K562 (cell line): ENCODE measurements at regions not wholly inside any gene's neighbourhood (a gene's known extent, or its start where the extent isn't known, plus 50 kb on each side); places are given as distances from the start of the nearest gene placed in this dataset.

Experiments used
- CREB5 ChIP-seq: fragments of 250-450 bp; sonication (Bioruptor Pico); IDR thresholded peaks from 2 replicates; pipeline ENCODE4 v1.5.0; 2020; ENCODE audit warnings: mild to moderate bottlenecking
- EWSR1 ChIP-seq: fragments of 450-650 bp; IDR thresholded peaks from 2 replicates; pipeline ENCODE4 v1.6.1; 2018; ENCODE audit warnings: borderline replicate concordance, mild to moderate bottlenecking, low read depth, moderate library complexity; ENCODE audit not compliant: partially characterized antibody
- GTF2A2 ChIP-seq: IDR thresholded peaks from 2 replicates; pipeline ENCODE4 v1.6.1; 2016; ENCODE audit warnings: mild to moderate bottlenecking, missing genetic modification characterization, missing compliant biosample characterization
- IFI16 ChIP-seq: fragments of 250-450 bp; sonication (Bioruptor Pico); IDR thresholded peaks from 2 replicates; pipeline ENCODE4 v2.1.2; 2022; ENCODE audit warnings: mild to moderate bottlenecking, inconsistent platforms
- IRF2 ChIP-seq: sonication (generic); formaldehyde crosslinking; IDR thresholded peaks from 2 replicates; pipeline ENCODE4 v1.8.1; 2022; ENCODE audit warnings: mild to moderate bottlenecking, missing genetic modification reagents
- JUND ChIP-seq, 2 experiments: IDR thresholded peaks; 2 replicates in 1 of 2; 3 replicates in 1 of 2; pipeline ENCODE4 v1.6.1; 2011; ENCODE audit warnings: borderline replicate concordance in 2 of 2, low read depth in 2 of 2, low read length in 2 of 2, improper control_type of control experiment in 1 of 2, missing biosample characterization in 1 of 2, missing genetic modification characterization in 1 of 2, missing genetic modification reagents in 1 of 2
- LARP7 ChIP-seq: fragments of 450-650 bp; IDR thresholded peaks from 2 replicates; pipeline ENCODE4 v1.6.1; 2016
- MCM3 ChIP-seq: fragments of 450-650 bp; IDR thresholded peaks from 2 replicates; pipeline ENCODE4 v1.6.1; 2016
- MIER1 ChIP-seq: fragments of 450-650 bp; IDR thresholded peaks from 2 replicates; pipeline ENCODE4 v1.6.1; 2016; ENCODE audit warnings: antibody characterized with exemption, mild to moderate bottlenecking, low read depth
- RBM34 ChIP-seq: fragments of 200-400 bp; formaldehyde crosslinking; IDR thresholded peaks from 2 replicates; pipeline ENCODE4 v1.6.1; 2018; ENCODE audit warnings: low read length, borderline replicate concordance; ENCODE audit not compliant: insufficient read depth
- RNF2 ChIP-seq: sonication (generic); IDR thresholded peaks from 2 replicates; pipeline ENCODE4 v1.6.1; 2016
- SMARCB1 ChIP-seq: IDR thresholded peaks from 2 replicates; pipeline ENCODE4 v1.6.1; 2011; ENCODE audit warnings: improper control_type of control experiment, low read depth; ENCODE audit not compliant: insufficient read length
- XRCC5 ChIP-seq: fragments of 200-400 bp; formaldehyde crosslinking; IDR thresholded peaks from 2 replicates; pipeline ENCODE4 v1.6.1; 2017; ENCODE audit warnings: low read depth, mild to moderate bottlenecking, low read length
- ZKSCAN3 ChIP-seq: fragments of 250-450 bp; sonication (Bioruptor Pico); IDR thresholded peaks from 2 replicates; pipeline ENCODE4 v1.4.0; 2020
- ZNF174 ChIP-seq: fragments of 250-450 bp; sonication (Bioruptor Pico); IDR thresholded peaks from 2 replicates; pipeline ENCODE4 v1.4.0; 2020; ENCODE audit warnings: mild to moderate bottlenecking
- ZNF23 ChIP-seq: fragments of 250-450 bp; sonication (Bioruptor Pico); IDR thresholded peaks from 2 replicates; pipeline ENCODE4 v1.4.0; 2020; ENCODE audit warnings: mild to moderate bottlenecking
- TF ChIP-seq, protein P1 (sequence below), 2 experiments: fragments of 200-800 bp in 1 of 2; sonication (Bioruptor generic) in 1 of 2; sonication (generic) in 1 of 2; formaldehyde crosslinking in 1 of 2; IDR thresholded peaks in 1 of 2; conservative IDR thresholded peaks in 1 of 2; 2 replicates each; pipeline versions ENCODE4 v1.5.0 to v1.6.1; 2016 to 2020; ENCODE audit warnings: missing compliant biosample characterization in 1 of 2, missing genetic modification characterization in 1 of 2, missing genetic modification reagents in 1 of 2
- TF ChIP-seq, protein P2 (sequence below): fragments of 250-450 bp; sonication (Bioruptor Pico); IDR thresholded peaks from 2 replicates; pipeline ENCODE4 v1.6.1; 2021; ENCODE audit warnings: mild to moderate bottlenecking

DNA sequence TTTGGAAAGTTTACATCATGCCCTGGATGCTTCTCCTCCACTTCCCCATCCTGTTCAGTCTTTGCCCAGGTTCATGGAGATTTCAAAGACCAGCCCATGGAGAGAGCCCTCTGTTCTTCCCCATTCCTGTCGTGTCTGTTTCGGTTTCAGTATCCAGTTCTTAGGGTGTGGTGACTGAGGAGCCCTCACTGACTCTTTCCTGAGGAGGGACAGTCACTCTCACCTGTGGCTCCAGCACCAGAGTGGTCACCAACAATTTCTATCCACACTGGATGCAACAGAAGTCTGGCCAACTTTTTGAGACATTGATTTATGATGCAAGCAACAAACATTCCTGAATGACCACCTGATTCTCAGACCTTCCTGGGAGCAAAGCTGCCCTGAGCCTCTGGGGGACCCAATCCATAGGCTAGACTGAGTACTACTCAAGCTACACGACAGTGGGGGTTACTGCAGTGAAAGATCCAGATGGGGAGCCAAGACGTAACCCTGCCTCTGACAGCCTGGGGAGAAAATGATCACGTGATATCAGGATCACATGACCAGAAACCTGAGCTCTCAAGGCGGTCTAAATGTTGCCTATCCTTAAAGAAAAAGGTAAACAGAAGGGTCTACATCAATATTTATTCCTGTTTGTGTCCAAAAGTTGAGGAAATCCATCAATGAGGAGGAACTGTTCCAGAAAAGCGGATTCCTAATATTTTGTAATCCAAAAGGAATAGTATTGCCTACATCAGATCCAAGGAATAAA is 76.2 kb upstream of the VPREB1 start (continued):
- no peak for TF ChIP-seq SMARCB1
- TF ChIP-seq RBM34: no peak
- no peak for TF ChIP-seq ZKSCAN3 (CRISPR knock-in tag)
- no peak for TF ChIP-seq RNF2
- TF ChIP-seq, protein P1, sequence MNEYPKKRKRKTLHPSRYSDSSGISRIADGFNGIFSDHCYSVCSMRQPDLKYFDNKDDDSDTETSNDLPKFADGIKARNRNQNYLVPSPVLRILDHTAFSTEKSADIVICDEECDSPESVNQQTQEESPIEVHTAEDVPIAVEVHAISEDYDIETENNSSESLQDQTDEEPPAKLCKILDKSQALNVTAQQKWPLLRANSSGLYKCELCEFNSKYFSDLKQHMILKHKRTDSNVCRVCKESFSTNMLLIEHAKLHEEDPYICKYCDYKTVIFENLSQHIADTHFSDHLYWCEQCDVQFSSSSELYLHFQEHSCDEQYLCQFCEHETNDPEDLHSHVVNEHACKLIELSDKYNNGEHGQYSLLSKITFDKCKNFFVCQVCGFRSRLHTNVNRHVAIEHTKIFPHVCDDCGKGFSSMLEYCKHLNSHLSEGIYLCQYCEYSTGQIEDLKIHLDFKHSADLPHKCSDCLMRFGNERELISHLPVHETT (CRISPR knock-in tag; conservative IDR thresholded peaks at IDR 0.05 in 1 of 2, IDR thresholded peaks at IDR 0.05 in 1 of 2): no peak; a peak in 1 of 4 replicates
- no peak for TF ChIP-seq MIER1
- no peak for TF ChIP-seq GTF2A2
- no peak; the same call in 1 of the 2 replicates for TF ChIP-seq IFI16
- TF ChIP-seq CREB5 (CRISPR knock-in tag): no peak
- peak; percentile 87 for TF ChIP-seq ZNF174 (CRISPR knock-in tag)
- TF ChIP-seq, protein P2, sequence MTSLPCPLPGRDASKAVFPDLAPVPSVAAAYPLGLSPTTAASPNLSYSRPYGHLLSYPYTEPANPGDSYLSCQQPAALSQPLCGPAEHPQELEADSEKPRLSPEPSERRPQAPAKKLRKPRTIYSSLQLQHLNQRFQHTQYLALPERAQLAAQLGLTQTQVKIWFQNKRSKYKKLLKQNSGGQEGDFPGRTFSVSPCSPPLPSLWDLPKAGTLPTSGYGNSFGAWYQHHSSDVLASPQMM (CRISPR knock-in tag): no peak
- TF ChIP-seq MCM3: no peak
- no peak for TF ChIP-seq IRF2 (CRISPR knock-in tag)
- no peak for TF ChIP-seq JUND (IDR thresholded peaks at IDR 0.05; ENCODE audit: borderline replicate concordance, low read depth, low read length)
- TF ChIP-seq JUND (tag; IDR thresholded peaks at IDR 0.05; ENCODE audit: borderline replicate concordance, low read depth, low read length): no peak
- TF ChIP-seq EWSR1: no peak
- peak; percentile 67 for TF ChIP-seq XRCC5
- TF ChIP-seq ZNF23 (CRISPR knock-in tag): no peak
- TF ChIP-seq LARP7: no peak
